Endothelial cell of umbilical vein (primary cell): ENCODE measurements at regions not wholly inside any gene's neighbourhood (a gene's known extent, or its start where the extent isn't known, plus 50 kb on each side); places are given as distances from the start of the nearest gene placed in this dataset.

Experiments
- BruUV-seq: library from RNA; stranded (reverse); fragments of 400-500 nt; replicated peaks from 2 replicates; lab custom pipeline; 2021; lab: Mats Ljungman, UMichigan
- CTCF ChIA-PET: fragments of 300-600, 350-600 bp; sonication (Branson Sonifier 250); formaldehyde crosslinking; loops from one replicate; lab custom pipeline; 2021; ENCODE audit warnings: antibody characterized with exemption, inconsistent platforms; lab: Charles Lee
- POLR2A ChIA-PET: fragments of 300-600, 350-600 bp; sonication (Branson Sonifier 250); formaldehyde crosslinking; loops from one replicate; lab custom pipeline; 2021; ENCODE audit warnings: antibody characterized with exemption, inconsistent platforms; lab: Charles Lee
- DNase-seq: peaks from one replicate; pipeline ENCODE4 v3.0.0-alpha.2; 2011; ENCODE audit warnings: low read depth, low spot score
- FAIRE-seq: peaks from 2 replicates; lab custom pipeline; 2011; peaks lifted over from hg19 to GRCh38; lab: Jason Lieb, UNC
- H2AFZ ChIP-seq: 2 replicates; pipeline ENCODE4 v1.6.0; 2012; ENCODE audit warnings: low read depth, low read length, control low read depth, inconsistent platforms
- H3K27ac ChIP-seq: 2 replicates; pipeline ENCODE4 v1.5.1; 2011; ENCODE audit warnings: low read depth, mild to moderate bottlenecking, control low read depth, low read length, moderate library complexity; ENCODE audit not compliant: insufficient read depth
- H3K27me3 ChIP-seq, 2 experiments: 2 replicates each; pipeline versions ENCODE4 v1.6.0 to v1.6.1; 2011; ENCODE audit warnings: low read length in 2 of 2, mixed read lengths in 1 of 2; ENCODE audit not compliant: control insufficient read depth in 2 of 2, insufficient read depth in 2 of 2
- H3K36me3 ChIP-seq, 2 experiments: 2 replicates in 1 of 2; 3 replicates in 1 of 2; pipeline ENCODE4 v1.5.1; 2011; ENCODE audit warnings: low read length in 2 of 2, mild to moderate bottlenecking in 1 of 2, moderate library complexity in 1 of 2; ENCODE audit not compliant: control insufficient read depth in 2 of 2, insufficient read depth in 2 of 2; ENCODE audit errors: extremely low read depth in 1 of 2
- H3K4me1 ChIP-seq: 3 replicates; pipeline ENCODE4 v1.5.1; 2011; ENCODE audit warnings: mild to moderate bottlenecking, low read length; ENCODE audit not compliant: control insufficient read depth, insufficient read depth; ENCODE audit errors: extremely low read depth
- H3K4me2 ChIP-seq: 2 replicates; pipeline ENCODE4 v1.6.1; 2011; ENCODE audit warnings: low read length, control low read depth, mixed read lengths; ENCODE audit not compliant: insufficient read depth
- H3K4me3 ChIP-seq, 3 experiments: fragments of 200-600 bp in 1 of 3; sonication (generic), shearing (Covaris generic) in 1 of 3; replicated peaks in 1 of 3; 2 replicates each; pipeline ENCODE4 v1.5.1; 2011 to 2016; ENCODE audit warnings: control low read depth in 3 of 3, low read length in 3 of 3, mild to moderate bottlenecking in 2 of 3, inconsistent platforms in 1 of 3, low read depth in 1 of 3, moderate library complexity in 1 of 3; ENCODE audit not compliant: insufficient read depth in 1 of 3
- H3K79me2 ChIP-seq: 2 replicates; pipeline ENCODE4 v1.6.0; 2012; ENCODE audit warnings: low read length, inconsistent platforms; ENCODE audit not compliant: control insufficient read depth, insufficient read depth
- H3K9ac ChIP-seq: replicated peaks from 2 replicates; pipeline ENCODE3; 2011; ENCODE audit warnings: low read length, control low read depth; ENCODE audit not compliant: insufficient read depth; ENCODE audit errors: extremely low read depth
- H3K9me1 ChIP-seq: replicated peaks from 3 replicates; pipeline ENCODE4 v1.6.0; 2011; ENCODE audit warnings: mild to moderate bottlenecking, low read length; ENCODE audit not compliant: control insufficient read depth, insufficient read depth; ENCODE audit errors: extremely low read depth
- H3K9me3 ChIP-seq: replicated peaks from 2 replicates; pipeline ENCODE4 v1.5.1; 2012; ENCODE audit warnings: low read length, inconsistent platforms; ENCODE audit not compliant: control insufficient read depth, insufficient read depth
- H4K20me1 ChIP-seq: replicated peaks from 2 replicates; pipeline ENCODE3; 2011; ENCODE audit warnings: mild to moderate bottlenecking, low read length; ENCODE audit not compliant: control insufficient read depth, insufficient read depth; ENCODE audit errors: extremely low read depth
- FOS ChIP-seq: IDR thresholded peaks from 2 replicates; pipeline ENCODE4 v1.6.1; 2011; ENCODE audit warnings: mild to moderate bottlenecking, low read length, moderate library complexity, borderline replicate concordance; ENCODE audit not compliant: insufficient read depth
- GATA2 ChIP-seq: IDR thresholded peaks from 2 replicates; pipeline ENCODE4 v1.7.0; 2011; ENCODE audit warnings: low read depth, mild to moderate bottlenecking, moderate library complexity, mixed read lengths, low read length; ENCODE audit not compliant: insufficient read length, insufficient read depth
- JUN ChIP-seq: IDR thresholded peaks from 2 replicates; pipeline ENCODE4 v1.6.1; 2011; ENCODE audit warnings: borderline replicate concordance, low read depth; ENCODE audit not compliant: insufficient read length, insufficient read depth
- MAX ChIP-seq: IDR thresholded peaks from 2 replicates; pipeline ENCODE4 v1.6.1; 2011; ENCODE audit not compliant: insufficient read depth, insufficient read length
- MYC ChIP-seq: IDR thresholded peaks from one replicate; pipeline ENCODE4 v1.6.1; 2011; ENCODE audit warnings: mild to moderate bottlenecking, low read depth, low read length
- POLR2A ChIP-seq: IDR thresholded peaks from 2 replicates; pipeline ENCODE4 v1.6.1; 2012; ENCODE audit warnings: low read depth, mild to moderate bottlenecking, control low read depth, low read length
- POLR2AphosphoS5 ChIP-seq: IDR thresholded peaks from 2 replicates; pipeline ENCODE4 v1.6.1; 2012; ENCODE audit warnings: low read depth, mild to moderate bottlenecking, control low read depth, low read length, moderate library complexity; ENCODE audit not compliant: insufficient read depth
- dilution Hi-C: fragments of 300-500 bp; cut with MboI; formaldehyde crosslinking; loops from one replicate; pipeline ENCODE4 v1.15.0; 2019; ENCODE audit warnings: low sequenced_read_pairs; ENCODE audit not compliant: extremely low pct_ligation_motif_present
- intact Hi-C: fragments of 100-400 bp; cut with micrococcal nuclease; formaldehyde crosslinking; loops from one replicate; pipeline ENCODE4 v1.10.0; 2022
- TF ChIP-seq, protein P1 (sequence below), 2 donors: IDR thresholded peaks; 1 replicate in 1 of 2; 2 replicates in 1 of 2; pipeline ENCODE4 v1.5.1; 2011; ENCODE audit warnings: low read length in 2 of 2, mild to moderate bottlenecking in 2 of 2, moderate library complexity in 2 of 2, control low read depth in 1 of 2, inconsistent platforms in 1 of 2, low read depth in 1 of 2; ENCODE audit not compliant: insufficient read depth in 1 of 2; ENCODE audit errors: extremely low read depth in 1 of 2

DNA sequence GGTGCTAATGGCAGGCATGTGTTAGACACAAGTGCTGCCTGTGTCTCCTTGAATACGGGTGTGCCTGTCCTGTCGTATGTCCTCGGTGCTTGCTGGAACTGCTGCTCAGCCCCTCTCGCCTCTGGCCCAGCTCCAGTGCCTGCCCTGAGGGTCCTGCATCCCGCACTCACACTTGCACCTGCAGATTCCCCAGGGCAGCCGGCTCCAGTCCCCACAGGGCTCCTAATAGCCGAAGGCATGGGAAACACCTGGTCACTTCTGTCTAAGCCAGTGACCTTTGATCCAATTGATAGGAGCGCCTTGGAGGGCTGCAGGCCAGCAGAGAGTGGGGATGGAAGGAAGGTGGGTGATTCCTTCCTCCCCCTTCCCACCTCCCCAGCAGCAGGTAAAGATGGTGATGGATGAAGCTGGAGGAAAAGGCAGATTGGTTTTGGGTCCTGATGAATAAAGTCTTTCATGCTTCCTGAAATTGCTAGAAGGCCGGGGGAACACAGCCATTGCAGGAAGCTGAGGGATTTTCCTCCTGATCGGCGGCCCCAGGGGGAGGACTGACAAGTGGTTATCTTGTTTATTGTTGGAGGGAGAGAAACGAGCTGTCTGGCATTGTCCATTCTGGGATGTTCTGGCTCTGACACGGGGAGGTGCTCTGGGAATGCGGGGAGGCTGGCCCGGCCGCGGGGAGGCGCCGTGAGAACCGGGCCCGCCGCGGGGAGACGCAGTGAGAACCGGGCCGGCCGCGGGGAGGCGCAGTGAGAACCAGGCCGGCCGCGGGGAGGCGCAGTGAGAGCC, 110.9 kb upstream of the B3GAT1 start:
- ChIA-PET CTCF (no interaction called here), POLR2A (no interaction called here)
- Histone ChIP-seq H3K79me2 (no peaks in the 10 kb centered on the region), H3K4me3 (no peak overlapping the region), H3K9me1 (no peaks in the 10 kb centered on the region), H3K9me3 (no peaks in the 10 kb centered on the region), H3K27ac (no peak overlapping the region), H3K4me1 (no peaks in the 10 kb centered on the region), H2AFZ (no peak overlapping the region), H3K27me3 (no peaks in the 10 kb centered on the region), H3K4me2 (no peak overlapping the region), H4K20me1 (no peaks in the 10 kb centered on the region), H3K36me3 (no peaks in the 10 kb centered on the region), H3K9ac (no peak overlapping the region)
- TF ChIP-seq MAX (no peak), GATA2 (no peak), POLR2A (no peak), POLR2AphosphoS5 (no peak), MYC (no peak), FOS (no peak), JUN (no peak)
- TF ChIP-seq, protein P1, sequence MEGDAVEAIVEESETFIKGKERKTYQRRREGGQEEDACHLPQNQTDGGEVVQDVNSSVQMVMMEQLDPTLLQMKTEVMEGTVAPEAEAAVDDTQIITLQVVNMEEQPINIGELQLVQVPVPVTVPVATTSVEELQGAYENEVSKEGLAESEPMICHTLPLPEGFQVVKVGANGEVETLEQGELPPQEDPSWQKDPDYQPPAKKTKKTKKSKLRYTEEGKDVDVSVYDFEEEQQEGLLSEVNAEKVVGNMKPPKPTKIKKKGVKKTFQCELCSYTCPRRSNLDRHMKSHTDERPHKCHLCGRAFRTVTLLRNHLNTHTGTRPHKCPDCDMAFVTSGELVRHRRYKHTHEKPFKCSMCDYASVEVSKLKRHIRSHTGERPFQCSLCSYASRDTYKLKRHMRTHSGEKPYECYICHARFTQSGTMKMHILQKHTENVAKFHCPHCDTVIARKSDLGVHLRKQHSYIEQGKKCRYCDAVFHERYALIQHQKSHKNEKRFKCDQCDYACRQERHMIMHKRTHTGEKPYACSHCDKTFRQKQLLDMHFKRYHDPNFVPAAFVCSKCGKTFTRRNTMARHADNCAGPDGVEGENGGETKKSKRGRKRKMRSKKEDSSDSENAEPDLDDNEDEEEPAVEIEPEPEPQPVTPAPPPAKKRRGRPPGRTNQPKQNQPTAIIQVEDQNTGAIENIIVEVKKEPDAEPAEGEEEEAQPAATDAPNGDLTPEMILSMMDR (IDR thresholded peaks at IDR 0.05; ENCODE audit: extremely low read depth in 1 of 2, insufficient read depth in 1 of 2, low read depth in 1 of 2, low read length in 2 of 2) = no peak
- FAIRE-seq (no peak), DNase-seq (no peak)
- no TSS peak for BruUV-seq
- dilution Hi-C loops = no loop called here
- intact Hi-C loops = no loop called here
